ENCODE measurements at regions not wholly inside any gene's neighbourhood (a gene's known extent, or its start where the extent isn't known, plus 50 kb on each side); places are given as distances from the start of the nearest gene placed in this dataset.

- TF ChIP-seq CTCF (conservative IDR thresholded peaks at IDR 0.05 in 1 of 2, IDR thresholded peaks at IDR 0.05 in 1 of 2; ENCODE audit: low read depth in 1 of 2, low read length in 2 of 2) = no peak
- TF ChIP-seq EZH2 (IDR thresholded peaks at IDR 0.05; ENCODE audit: low read length, missing control alignments) = no peak
These were observed 322.5 kb upstream of the ZMIZ1 start for GRCh38 chr10:78746155-78746763.
